GM12874 (cell line): ENCODE measurements at regions not wholly inside any gene's neighbourhood (a gene's known extent, or its start where the extent isn't known, plus 50 kb on each side); places are given as distances from the start of the nearest gene placed in this dataset.

Experiments used
- TF ChIP-seq, protein P1 (sequence below): IDR thresholded peaks from 2 replicates; pipeline ENCODE4 v1.5.1; 2011; ENCODE audit warnings: low read depth, mild to moderate bottlenecking, control low read depth, low read length, moderate library complexity; ENCODE audit not compliant: insufficient read depth

DNA sequence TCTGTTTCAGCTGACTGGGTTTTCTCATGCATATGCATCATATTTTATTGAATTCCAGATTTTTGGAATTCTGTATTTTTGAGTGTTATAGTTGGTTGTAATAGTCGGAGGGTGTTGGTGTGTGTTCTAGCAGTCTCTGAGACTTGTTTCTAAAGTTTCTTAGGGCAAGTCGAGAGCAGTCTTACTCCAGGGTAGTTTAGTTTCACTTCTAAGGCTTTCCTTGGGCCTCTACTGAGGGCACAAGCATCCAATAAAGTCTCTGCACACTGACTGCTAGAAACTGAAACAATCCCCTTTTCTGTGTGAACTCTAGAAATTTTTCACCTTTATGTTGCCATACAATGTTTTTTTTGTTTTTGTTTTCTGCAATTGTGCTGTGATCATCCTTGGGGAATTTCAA lies 663.7 kb upstream of the LRATD1 start:
- TF ChIP-seq, protein P1, sequence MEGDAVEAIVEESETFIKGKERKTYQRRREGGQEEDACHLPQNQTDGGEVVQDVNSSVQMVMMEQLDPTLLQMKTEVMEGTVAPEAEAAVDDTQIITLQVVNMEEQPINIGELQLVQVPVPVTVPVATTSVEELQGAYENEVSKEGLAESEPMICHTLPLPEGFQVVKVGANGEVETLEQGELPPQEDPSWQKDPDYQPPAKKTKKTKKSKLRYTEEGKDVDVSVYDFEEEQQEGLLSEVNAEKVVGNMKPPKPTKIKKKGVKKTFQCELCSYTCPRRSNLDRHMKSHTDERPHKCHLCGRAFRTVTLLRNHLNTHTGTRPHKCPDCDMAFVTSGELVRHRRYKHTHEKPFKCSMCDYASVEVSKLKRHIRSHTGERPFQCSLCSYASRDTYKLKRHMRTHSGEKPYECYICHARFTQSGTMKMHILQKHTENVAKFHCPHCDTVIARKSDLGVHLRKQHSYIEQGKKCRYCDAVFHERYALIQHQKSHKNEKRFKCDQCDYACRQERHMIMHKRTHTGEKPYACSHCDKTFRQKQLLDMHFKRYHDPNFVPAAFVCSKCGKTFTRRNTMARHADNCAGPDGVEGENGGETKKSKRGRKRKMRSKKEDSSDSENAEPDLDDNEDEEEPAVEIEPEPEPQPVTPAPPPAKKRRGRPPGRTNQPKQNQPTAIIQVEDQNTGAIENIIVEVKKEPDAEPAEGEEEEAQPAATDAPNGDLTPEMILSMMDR = no peak

DNA sequence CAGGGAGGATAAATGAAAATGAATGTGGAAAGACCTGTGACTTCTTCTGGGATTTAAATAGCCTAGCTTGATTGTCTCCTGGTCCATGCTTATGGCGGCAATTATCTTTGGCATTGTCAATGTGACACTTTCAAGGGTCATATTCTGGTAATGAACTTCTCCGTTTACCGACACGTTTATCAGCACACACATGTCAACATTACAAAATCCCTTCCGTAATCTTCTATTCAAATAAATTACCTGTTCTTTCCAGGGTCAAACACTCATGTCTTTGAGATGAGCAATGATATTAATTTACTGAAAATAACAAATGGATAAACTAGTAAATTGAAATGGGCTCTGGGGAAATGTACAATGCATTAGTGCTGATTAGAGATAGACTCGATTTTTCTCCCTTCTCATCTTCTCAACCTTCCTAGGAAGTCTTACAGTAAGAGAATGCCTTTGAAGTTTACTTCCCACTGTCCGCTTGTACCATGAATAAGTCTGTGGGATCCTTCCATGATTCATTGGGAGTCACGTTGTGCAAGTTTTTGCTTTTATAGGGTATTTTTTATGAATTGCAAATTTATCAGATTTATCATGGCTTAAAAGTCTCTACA lies 646.3 kb upstream of the LRATD1 start:
- TF ChIP-seq, protein P1 = no peak

DNA sequence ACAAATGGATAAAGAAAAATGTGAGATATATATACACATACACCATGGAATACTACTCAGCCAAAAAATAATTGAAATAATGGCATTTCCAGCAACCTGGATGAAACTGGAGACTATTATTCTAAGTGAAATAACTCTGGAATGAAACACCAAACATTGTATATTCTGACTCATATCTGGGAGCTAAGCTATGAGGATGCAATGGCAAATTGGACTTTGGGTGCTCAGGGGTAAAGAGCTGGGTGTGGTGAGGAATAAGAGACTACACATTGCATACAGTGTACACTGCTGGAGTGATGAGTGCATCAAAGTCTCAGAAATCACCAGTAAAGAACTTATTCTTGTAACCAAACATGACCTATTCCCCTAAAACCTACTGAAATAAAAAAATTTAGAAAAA lies 636.0 kb upstream of the LRATD1 start:
- TF ChIP-seq, protein P1 = no peak

DNA sequence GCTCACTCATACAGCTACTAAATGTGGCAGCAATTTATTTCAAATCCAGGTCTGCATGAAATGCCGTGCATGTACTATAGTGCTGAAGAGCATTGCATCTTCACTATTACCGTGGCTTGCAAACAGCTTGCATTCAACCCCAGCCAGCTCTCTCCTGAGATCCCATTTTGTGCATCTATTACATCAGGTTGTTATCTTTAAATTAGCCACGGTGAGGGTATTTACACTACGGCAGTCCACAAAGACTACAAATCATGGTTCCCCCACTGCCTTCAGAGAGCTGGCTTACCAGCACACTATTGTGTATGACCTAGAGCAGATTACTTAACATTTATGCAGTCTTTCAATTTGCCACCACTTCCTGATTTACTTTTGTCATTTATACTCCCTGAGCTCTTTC lies 621.3 kb upstream of the LRATD1 start:
- TF ChIP-seq, protein P1 = no peak

DNA sequence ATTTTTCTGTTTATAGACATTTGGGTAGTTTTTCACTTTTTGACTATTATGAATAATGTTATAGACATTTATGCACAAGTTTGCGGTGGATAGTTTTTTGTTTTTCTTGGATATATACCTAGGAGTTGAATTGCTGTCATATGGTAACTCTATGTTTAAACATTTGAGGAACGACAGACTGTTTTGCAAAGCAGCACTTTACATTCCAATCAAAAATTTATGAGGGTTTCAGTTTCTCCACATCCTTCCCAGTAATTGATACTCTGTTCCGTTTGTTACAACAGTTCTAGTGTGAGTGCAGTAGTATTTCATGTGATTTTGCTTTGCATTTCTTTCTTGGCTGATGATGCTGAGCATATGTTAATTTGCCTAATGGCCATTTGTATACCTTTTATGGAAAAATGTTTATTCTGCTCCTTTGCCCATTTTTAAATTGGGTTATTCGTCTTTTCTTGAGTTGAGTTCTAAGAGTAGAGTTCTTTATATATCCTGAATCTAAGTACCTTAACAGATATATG lies 617.3 kb upstream of the LRATD1 start:
- TF ChIP-seq, protein P1 = no peak

DNA sequence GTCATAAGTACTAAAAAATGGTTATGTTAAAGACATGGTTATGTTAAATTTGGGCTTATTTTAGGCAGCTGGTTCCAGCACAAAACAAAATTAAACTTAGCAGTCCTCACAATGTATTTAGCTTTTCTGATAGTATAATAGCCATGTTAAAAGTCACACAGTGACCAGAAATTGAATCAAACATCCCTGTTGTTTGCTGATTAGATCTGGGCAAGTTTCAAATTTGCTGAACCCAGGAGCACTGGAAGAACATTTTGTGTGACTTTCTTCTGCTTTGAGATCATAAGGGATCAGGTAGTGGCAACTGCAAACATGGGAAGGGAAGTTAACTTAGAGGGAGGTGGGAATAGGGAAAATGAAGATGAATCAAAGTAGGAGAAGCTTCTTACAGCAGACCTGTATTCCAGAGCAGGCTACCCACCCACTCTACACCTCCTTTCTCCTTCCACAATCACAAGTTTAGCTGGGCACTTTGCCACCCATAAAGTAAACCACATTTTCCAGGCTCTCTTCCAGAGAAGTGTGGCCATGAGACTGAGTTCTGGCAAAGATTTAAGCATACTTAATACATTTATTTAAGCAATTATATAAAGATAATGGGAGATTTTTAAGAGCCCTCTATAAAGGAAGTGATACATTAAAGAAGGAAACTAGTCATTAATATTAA lies 616.1 kb upstream of the LRATD1 start:
- TF ChIP-seq, protein P1 = no peak

DNA sequence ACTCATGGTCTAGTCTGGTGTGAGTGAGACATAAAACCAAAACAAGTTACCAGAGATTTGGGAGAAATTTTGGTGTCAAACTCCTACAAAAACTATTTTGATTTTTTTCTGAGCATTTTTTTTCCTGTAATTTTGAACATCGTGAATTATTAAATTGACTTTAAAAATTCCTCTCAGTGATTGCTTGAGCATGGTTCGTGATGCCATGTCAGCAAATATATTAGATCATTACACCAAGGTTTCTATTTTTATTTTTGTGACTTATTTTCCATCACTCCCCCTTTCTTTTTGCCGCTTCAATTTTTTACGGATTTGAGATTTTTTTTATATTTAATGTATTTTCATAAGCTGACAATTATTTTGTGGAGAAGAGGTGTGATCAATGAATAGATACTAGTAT lies 613.9 kb upstream of the LRATD1 start:
- TF ChIP-seq, protein P1 = no peak
